ENCODE measurements at regions not wholly inside any gene's neighbourhood (a gene's known extent, or its start where the extent isn't known, plus 50 kb on each side); places are given as distances from the start of the nearest gene placed in this dataset.

GRCh38 chr5:4229414-4230292 lies 634.0 kb downstream of the IRX1 start:
- DNase-seq (ENCODE audit: low spot score), result no peak

GRCh38 chr5:4230471-4230785 lies 634.8 kb downstream of the IRX1 start:
- no peak for DNase-seq (ENCODE audit: low spot score)

GRCh38 chr5:4230786-4231641 lies 635.4 kb downstream of the IRX1 start:
- DNase-seq (ENCODE audit: low spot score), result no peak

GRCh38 chr5:4232084-4232483 lies 636.5 kb downstream of the IRX1 start:
- DNase-seq (ENCODE audit: low spot score), result no peak

- no peak for DNase-seq (ENCODE audit: low spot score)
These were observed 638.0 kb downstream of the IRX1 start for GRCh38 chr5:4233671-4234070.

- DNase-seq (ENCODE audit: low spot score), result no peak
These were observed 648.0 kb downstream of the IRX1 start for GRCh38 chr5:4243479-4244264.

- no peak for DNase-seq (ENCODE audit: low spot score)
These were observed 648.7 kb downstream of the IRX1 start for GRCh38 chr5:4244306-4244705.

- no peak for DNase-seq (ENCODE audit: low spot score)
These were observed 649.4 kb downstream of the IRX1 start for GRCh38 chr5:4245076-4245475.

- DNase-seq (ENCODE audit: low spot score), result no peak
These were observed 649.9 kb downstream of the IRX1 start for GRCh38 chr5:4245511-4245910.

GRCh38 chr5:4246447-4246846 lies 650.8 kb downstream of the IRX1 start:
- DNase-seq (ENCODE audit: low spot score), result no peak

GRCh38 chr5:4250254-4250653 lies 654.6 kb downstream of the IRX1 start:
- no peak for DNase-seq (ENCODE audit: low spot score)

GRCh38 chr5:4252385-4252784 lies 656.8 kb downstream of the IRX1 start:
- DNase-seq (ENCODE audit: low spot score), result no peak

- DNase-seq (ENCODE audit: low spot score), result no peak
These were observed 659.1 kb downstream of the IRX1 start for GRCh38 chr5:4254736-4255135.

GRCh38 chr5:4255441-4255840 lies 659.8 kb downstream of the IRX1 start:
- no peak for DNase-seq (ENCODE audit: low spot score)

GRCh38 chr5:4258170-4258569 lies 662.5 kb downstream of the IRX1 start:
- DNase-seq (ENCODE audit: low spot score), result no peak

GRCh38 chr5:4271193-4271592 lies 675.6 kb downstream of the IRX1 start:
- no peak for DNase-seq (ENCODE audit: low spot score)

- DNase-seq (ENCODE audit: low spot score), result no peak
These were observed 679.6 kb downstream of the IRX1 start for GRCh38 chr5:4275232-4275631.

- no peak for DNase-seq (ENCODE audit: low spot score)
These were observed 699.2 kb downstream of the IRX1 start for GRCh38 chr5:4294878-4295277.

GRCh38 chr5:4295663-4296339 lies 700.2 kb downstream of the IRX1 start:
- DNase-seq (ENCODE audit: low spot score), result peak; percentile 7

GRCh38 chr5:4306057-4306456 lies 710.4 kb downstream of the IRX1 start:
- no peak for DNase-seq (ENCODE audit: low spot score)

GRCh38 chr5:4309026-4309425 lies 713.4 kb downstream of the IRX1 start:
- DNase-seq (ENCODE audit: low spot score), result no peak

- peak; percentile 35 for DNase-seq (ENCODE audit: low spot score)
These were observed 717.5 kb downstream of the IRX1 start for GRCh38 chr5:4313138-4313537.

All from kidney tubule cell (primary cell).